ENCODE measurements at regions not wholly inside any gene's neighbourhood (a gene's known extent, or its start where the extent isn't known, plus 50 kb on each side); places are given as distances from the start of the nearest gene placed in this dataset.
"Not testable (repeated sequence)": the region's sequence is repeated elsewhere in the genome, so short reads cannot be mapped to it uniquely, and the experiment has no call there.

- TF ChIP-seq JUND (IDR thresholded peaks at IDR 0.05); YY1 (IDR thresholded peaks at IDR 0.05; ENCODE audit: low read depth); EP300 (IDR thresholded peaks at IDR 0.05; ENCODE audit: borderline replicate concordance in 1 of 2, low read depth in 1 of 2, low read length in 1 of 2); CTCF (IDR thresholded peaks at IDR 0.05); EZH2phosphoT487 (IDR thresholded peaks at IDR 0.05; ENCODE audit: borderline replicate concordance, low read depth); REST (IDR thresholded peaks at IDR 0.05; ENCODE audit: low read depth, low read length); IRF3 (IDR thresholded peaks at IDR 0.05; ENCODE audit: low read depth, low read length): not testable (repeated sequence)
Observed at GRCh38 chr1:146781235-146781634, 156.9 kb upstream of the NBPF12 start.

Measured in SK-N-SH (cell line).